ENCODE measurements at regions not wholly inside any gene's neighbourhood (a gene's known extent, or its start where the extent isn't known, plus 50 kb on each side); places are given as distances from the start of the nearest gene placed in this dataset.
"Not testable (repeated sequence)": the region's sequence is repeated elsewhere in the genome, so short reads cannot be mapped to it uniquely, and the experiment has no call there.

DNA sequence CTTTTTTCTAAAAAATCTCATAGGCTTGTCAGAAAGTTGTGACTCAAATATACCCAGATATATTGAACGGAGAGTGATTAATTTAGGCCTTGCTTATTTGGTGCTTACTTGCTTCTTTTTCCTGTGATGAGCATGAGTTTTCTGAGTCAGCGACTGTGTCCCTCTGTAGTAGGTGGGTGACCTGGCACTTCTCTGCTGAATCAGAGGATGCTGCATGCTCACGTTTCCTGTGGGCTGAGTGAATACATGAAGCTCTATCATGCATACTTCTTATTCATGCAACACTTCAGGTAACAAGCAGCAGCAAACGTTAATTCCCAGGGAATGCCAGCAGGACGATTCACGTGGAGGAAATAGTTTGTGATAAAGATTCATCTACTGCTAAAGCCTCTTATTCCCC, 245.0 kb downstream of the KLF5 start:
- Histone ChIP-seq H3K4me3 (ENCODE audit: low read depth in 2 of 2, low read length in 2 of 2) (no peak overlapping the region), H3K27ac (ENCODE audit: low read length) (no peak overlapping the region), H3K27me3 (ENCODE audit: control insufficient read depth, insufficient read depth, low read length) (no peaks in the 10 kb centered on the region), H3K36me3 (ENCODE audit: control insufficient read depth, insufficient read depth, low read length) (no peaks in the 10 kb centered on the region), H3K9me3 (ENCODE audit: control insufficient read depth, insufficient read depth, low read depth, low read length) (no peaks in the 10 kb centered on the region), H3K4me1 (ENCODE audit: control insufficient read depth, insufficient read depth, low read length) (no peaks in the 10 kb centered on the region)
- TF ChIP-seq POLR2AphosphoS5 (IDR thresholded peaks at IDR 0.05; ENCODE audit: low read depth, low read length) (no peak), TCF7L2 (IDR thresholded peaks at IDR 0.05; ENCODE audit: low read depth, low read length) (no peak), SIN3A (IDR thresholded peaks at IDR 0.05; ENCODE audit: borderline replicate concordance, insufficient read depth, low read depth, low read length) (no peak)
- TF ChIP-seq, protein P1, sequence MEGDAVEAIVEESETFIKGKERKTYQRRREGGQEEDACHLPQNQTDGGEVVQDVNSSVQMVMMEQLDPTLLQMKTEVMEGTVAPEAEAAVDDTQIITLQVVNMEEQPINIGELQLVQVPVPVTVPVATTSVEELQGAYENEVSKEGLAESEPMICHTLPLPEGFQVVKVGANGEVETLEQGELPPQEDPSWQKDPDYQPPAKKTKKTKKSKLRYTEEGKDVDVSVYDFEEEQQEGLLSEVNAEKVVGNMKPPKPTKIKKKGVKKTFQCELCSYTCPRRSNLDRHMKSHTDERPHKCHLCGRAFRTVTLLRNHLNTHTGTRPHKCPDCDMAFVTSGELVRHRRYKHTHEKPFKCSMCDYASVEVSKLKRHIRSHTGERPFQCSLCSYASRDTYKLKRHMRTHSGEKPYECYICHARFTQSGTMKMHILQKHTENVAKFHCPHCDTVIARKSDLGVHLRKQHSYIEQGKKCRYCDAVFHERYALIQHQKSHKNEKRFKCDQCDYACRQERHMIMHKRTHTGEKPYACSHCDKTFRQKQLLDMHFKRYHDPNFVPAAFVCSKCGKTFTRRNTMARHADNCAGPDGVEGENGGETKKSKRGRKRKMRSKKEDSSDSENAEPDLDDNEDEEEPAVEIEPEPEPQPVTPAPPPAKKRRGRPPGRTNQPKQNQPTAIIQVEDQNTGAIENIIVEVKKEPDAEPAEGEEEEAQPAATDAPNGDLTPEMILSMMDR (IDR thresholded peaks at IDR 0.05): no peak
- TF ChIP-seq, protein P2, sequence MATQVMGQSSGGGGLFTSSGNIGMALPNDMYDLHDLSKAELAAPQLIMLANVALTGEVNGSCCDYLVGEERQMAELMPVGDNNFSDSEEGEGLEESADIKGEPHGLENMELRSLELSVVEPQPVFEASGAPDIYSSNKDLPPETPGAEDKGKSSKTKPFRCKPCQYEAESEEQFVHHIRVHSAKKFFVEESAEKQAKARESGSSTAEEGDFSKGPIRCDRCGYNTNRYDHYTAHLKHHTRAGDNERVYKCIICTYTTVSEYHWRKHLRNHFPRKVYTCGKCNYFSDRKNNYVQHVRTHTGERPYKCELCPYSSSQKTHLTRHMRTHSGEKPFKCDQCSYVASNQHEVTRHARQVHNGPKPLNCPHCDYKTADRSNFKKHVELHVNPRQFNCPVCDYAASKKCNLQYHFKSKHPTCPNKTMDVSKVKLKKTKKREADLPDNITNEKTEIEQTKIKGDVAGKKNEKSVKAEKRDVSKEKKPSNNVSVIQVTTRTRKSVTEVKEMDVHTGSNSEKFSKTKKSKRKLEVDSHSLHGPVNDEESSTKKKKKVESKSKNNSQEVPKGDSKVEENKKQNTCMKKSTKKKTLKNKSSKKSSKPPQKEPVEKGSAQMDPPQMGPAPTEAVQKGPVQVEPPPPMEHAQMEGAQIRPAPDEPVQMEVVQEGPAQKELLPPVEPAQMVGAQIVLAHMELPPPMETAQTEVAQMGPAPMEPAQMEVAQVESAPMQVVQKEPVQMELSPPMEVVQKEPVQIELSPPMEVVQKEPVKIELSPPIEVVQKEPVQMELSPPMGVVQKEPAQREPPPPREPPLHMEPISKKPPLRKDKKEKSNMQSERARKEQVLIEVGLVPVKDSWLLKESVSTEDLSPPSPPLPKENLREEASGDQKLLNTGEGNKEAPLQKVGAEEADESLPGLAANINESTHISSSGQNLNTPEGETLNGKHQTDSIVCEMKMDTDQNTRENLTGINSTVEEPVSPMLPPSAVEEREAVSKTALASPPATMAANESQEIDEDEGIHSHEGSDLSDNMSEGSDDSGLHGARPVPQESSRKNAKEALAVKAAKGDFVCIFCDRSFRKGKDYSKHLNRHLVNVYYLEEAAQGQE (IDR thresholded peaks at IDR 0.05; ENCODE audit: insufficient read depth in 1 of 2, low read depth in 2 of 2, low read length in 1 of 2): no peak
- no peak for ATAC-seq
- no peak for DNase-seq (ENCODE audit: low read depth, low spot score)
- CTCF ChIA-PET: no interaction called here
- POLR2A ChIA-PET: no interaction called here
- no TSS peak for BruUV-seq (replicated peaks)
- in situ Hi-C loops (cut with HindIII; ENCODE audit: low pct_unique_long_range_greater_than_20kb, low sequenced_read_pairs) (no loop called here), intact Hi-C loops (cut with micrococcal nuclease; ENCODE audit: unreplicated experiment) (no loop called here)

DNA sequence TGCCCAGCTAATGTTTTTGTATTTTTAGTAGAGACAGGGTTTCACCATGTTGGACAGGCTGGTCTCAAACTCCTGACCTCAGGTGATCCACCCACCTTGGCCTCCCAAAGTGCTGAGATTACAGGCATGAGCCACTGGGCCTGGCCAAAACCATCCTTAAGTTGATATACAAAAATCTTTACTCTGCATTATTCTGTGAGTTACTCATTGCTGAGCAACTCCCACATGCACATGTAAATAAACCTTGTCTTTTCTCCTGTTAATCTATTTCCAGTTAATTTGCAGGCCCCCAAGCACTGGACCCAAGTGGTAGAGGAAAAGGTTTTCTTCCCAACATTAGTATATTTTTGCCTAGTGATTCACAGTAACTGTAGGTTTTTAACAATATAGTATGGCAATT, 242.8 kb downstream of the KLF5 start:
- POLR2A ChIA-PET; intact Hi-C loops (cut with micrococcal nuclease; ENCODE audit: unreplicated experiment); DNase-seq (ENCODE audit: low read depth, low spot score); H3K27ac ChIP-seq (ENCODE audit: low read length); in situ Hi-C loops (cut with HindIII; ENCODE audit: low pct_unique_long_range_greater_than_20kb, low sequenced_read_pairs); H3K9me3 ChIP-seq (ENCODE audit: control insufficient read depth, insufficient read depth, low read depth, low read length); H3K27me3 ChIP-seq (ENCODE audit: control insufficient read depth, insufficient read depth, low read length); CTCF ChIA-PET; BruUV-seq (replicated peaks); H3K4me1 ChIP-seq (ENCODE audit: control insufficient read depth, insufficient read depth, low read length); H3K36me3 ChIP-seq (ENCODE audit: control insufficient read depth, insufficient read depth, low read length); H3K4me3 ChIP-seq (ENCODE audit: low read depth in 2 of 2, low read length in 2 of 2); ATAC-seq: not testable (repeated sequence)

DNA sequence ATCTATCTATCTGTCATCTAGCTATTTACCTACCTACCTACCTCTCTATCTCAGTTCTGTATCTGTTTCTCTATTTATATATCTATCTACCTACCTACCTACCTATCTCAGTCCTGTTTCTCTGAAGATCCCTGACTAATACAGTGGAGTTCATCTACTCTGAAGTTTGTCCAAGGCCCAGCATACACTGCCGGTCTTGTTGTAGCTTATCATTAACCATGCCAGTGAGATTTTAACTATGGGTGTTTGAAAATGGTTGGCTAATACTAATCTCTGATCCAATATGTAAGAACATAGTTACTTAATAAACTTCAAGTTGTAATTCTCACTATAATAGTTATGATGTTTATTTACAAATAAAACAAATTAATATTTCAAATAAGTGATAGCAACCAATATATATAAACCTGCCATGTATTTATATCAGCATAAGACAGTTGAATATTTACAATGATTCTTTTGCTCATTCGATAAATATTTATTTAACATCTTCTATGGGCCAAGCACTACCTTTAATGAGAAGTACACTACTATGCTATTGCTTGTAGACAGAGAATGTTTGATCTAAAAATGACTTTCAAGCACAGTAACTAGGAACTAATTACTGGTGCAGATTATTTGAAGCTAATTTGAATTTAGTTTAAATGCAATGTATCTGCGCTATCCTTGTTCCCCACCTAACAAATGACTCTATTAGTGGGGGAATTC, 242.1 kb downstream of the KLF5 start:
- TF ChIP-seq, protein P2 (IDR thresholded peaks at IDR 0.05; ENCODE audit: insufficient read depth in 1 of 2, low read depth in 2 of 2, low read length in 1 of 2): no peak
- TF ChIP-seq POLR2AphosphoS5 (IDR thresholded peaks at IDR 0.05; ENCODE audit: low read depth, low read length): no peak
- TF ChIP-seq TCF7L2 (IDR thresholded peaks at IDR 0.05; ENCODE audit: low read depth, low read length): no peak
- TF ChIP-seq, protein P1 (IDR thresholded peaks at IDR 0.05): no peak
- Histone ChIP-seq H3K27ac (ENCODE audit: low read length) (no peak overlapping the region), H3K36me3 (ENCODE audit: control insufficient read depth, insufficient read depth, low read length) (no peaks in the 10 kb centered on the region), H3K4me3 (ENCODE audit: low read depth in 2 of 2, low read length in 2 of 2) (no peak overlapping the region), H3K9me3 (ENCODE audit: control insufficient read depth, insufficient read depth, low read depth, low read length) (no peaks in the 10 kb centered on the region), H3K27me3 (ENCODE audit: control insufficient read depth, insufficient read depth, low read length) (no peaks in the 10 kb centered on the region), H3K4me1 (ENCODE audit: control insufficient read depth, insufficient read depth, low read length) (no peaks in the 10 kb centered on the region)
- POLR2A ChIA-PET: no interaction called here
- CTCF ChIA-PET: no interaction called here
- in situ Hi-C loops (cut with HindIII; ENCODE audit: low pct_unique_long_range_greater_than_20kb, low sequenced_read_pairs): no loop called here
- intact Hi-C loops (cut with micrococcal nuclease; ENCODE audit: unreplicated experiment): no loop called here
- ATAC-seq: no peak
- no TSS peak for BruUV-seq (replicated peaks)
- DNase-seq (ENCODE audit: low read depth, low spot score): no peak
